ENCODE measurements at regions not wholly inside any gene's neighbourhood (a gene's known extent, or its start where the extent isn't known, plus 50 kb on each side); places are given as distances from the start of the nearest gene placed in this dataset.
"Not testable (repeated sequence)": the region's sequence is repeated elsewhere in the genome, so short reads cannot be mapped to it uniquely, and the experiment has no call there.

DNA sequence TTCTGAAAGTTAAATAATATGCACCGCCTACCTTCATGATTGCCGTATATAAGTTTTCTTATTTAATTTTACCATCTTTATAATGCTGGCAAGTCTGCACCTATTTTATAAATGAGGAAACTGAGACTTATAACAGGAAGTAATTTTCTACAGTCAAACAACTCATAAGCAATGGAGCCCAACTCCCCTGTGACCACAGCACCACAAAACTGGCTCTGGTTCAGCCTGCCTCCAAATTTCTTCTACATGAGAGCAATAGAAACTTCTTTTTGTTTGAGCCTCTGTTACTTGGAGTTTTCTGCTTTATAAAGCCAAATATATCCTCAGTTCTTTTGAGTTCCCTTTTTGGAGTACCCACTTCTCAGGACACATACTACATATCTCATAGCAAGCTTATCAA is 131.1 kb upstream of the HSF2 start:
- H3K4me1 ChIP-seq (ENCODE audit: insufficient read depth, low read length) = no peaks in the 10 kb centered on the region
- no peak overlapping the region for H3K4me3 ChIP-seq (ENCODE audit: low read depth in 1 of 2, low read length in 2 of 2)
- no peak overlapping the region for H3K27ac ChIP-seq (ENCODE audit: low read depth, low read length)

GRCh38 chr6:122276637-122277036 is 122.8 kb upstream of the HSF2 start:
- no peaks in the 10 kb centered on the region for H3K36me3 ChIP-seq (ENCODE audit: insufficient read depth, low read length)
- no peaks in the 10 kb centered on the region for H3K4me1 ChIP-seq (ENCODE audit: insufficient read depth, low read length)
- H3K27ac ChIP-seq (ENCODE audit: low read depth, low read length) = no peak overlapping the region
- H3K9ac ChIP-seq (ENCODE audit: low read length) = no peak overlapping the region
- H3K27me3 ChIP-seq (ENCODE audit: control insufficient read depth in 1 of 2, insufficient read depth in 2 of 2, low read length in 2 of 2) = no peaks in the 10 kb centered on the region
- no peaks in the 10 kb centered on the region for H3K9me3 ChIP-seq (ENCODE audit: low read length)
- no peak overlapping the region for H3K4me3 ChIP-seq (ENCODE audit: low read depth in 1 of 2, low read length in 2 of 2)

More for the DNA sequence above, 131.1 kb upstream of the HSF2 start:
- no peaks in the 10 kb centered on the region for H3K9me3 ChIP-seq (ENCODE audit: low read length)
- no peaks in the 10 kb centered on the region for H3K27me3 ChIP-seq (ENCODE audit: control insufficient read depth in 1 of 2, insufficient read depth in 2 of 2, low read length in 2 of 2)
- H3K36me3 ChIP-seq (ENCODE audit: insufficient read depth, low read length) = no peaks in the 10 kb centered on the region
- no peak overlapping the region for H3K9ac ChIP-seq (ENCODE audit: low read length)

- not testable (repeated sequence) for H3K4me3 ChIP-seq (ENCODE audit: low read depth in 1 of 2, low read length in 2 of 2); H3K27ac ChIP-seq (ENCODE audit: low read depth, low read length); H3K27me3 ChIP-seq (ENCODE audit: control insufficient read depth in 1 of 2, insufficient read depth in 2 of 2, low read length in 2 of 2); H3K4me1 ChIP-seq (ENCODE audit: insufficient read depth, low read length); H3K36me3 ChIP-seq (ENCODE audit: insufficient read depth, low read length); H3K9me3 ChIP-seq (ENCODE audit: low read length); H3K9ac ChIP-seq (ENCODE audit: low read length)
These were observed 119.1 kb upstream of the HSF2 start for GRCh38 chr6:122280105-122281021.

- Histone ChIP-seq H3K9me3 (ENCODE audit: low read length) (no peaks in the 10 kb centered on the region), H3K4me1 (ENCODE audit: insufficient read depth, low read length) (no peaks in the 10 kb centered on the region), H3K36me3 (ENCODE audit: insufficient read depth, low read length) (no peaks in the 10 kb centered on the region), H3K4me3 (ENCODE audit: low read depth in 1 of 2, low read length in 2 of 2) (no peak overlapping the region), H3K9ac (ENCODE audit: low read length) (no peak overlapping the region), H3K27me3 (ENCODE audit: control insufficient read depth in 1 of 2, insufficient read depth in 2 of 2, low read length in 2 of 2) (no peaks in the 10 kb centered on the region), H3K27ac (ENCODE audit: low read depth, low read length) (no peak overlapping the region)
These were observed 115.6 kb upstream of the HSF2 start for GRCh38 chr6:122283884-122284283.

DNA sequence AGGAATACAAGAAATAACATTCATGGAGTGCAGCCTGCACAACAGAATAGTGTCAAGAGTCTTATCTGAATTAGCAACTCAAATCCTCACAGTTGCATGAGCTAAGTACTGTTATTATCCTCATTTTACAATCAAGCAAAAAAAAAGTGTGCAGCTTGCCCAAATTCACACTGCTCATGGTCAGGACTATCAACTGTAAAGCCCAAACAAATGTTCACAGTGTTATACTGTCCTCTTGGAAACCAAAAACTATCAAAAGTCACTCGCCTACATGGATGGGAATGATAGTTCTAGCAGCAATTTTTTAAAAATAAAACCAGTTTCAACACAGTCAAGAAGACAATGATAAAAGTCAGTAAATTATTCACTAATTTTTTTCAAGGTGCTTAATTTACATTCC is 114.6 kb upstream of the HSF2 start:
- H3K9ac ChIP-seq (ENCODE audit: low read length) = no peak overlapping the region
- no peaks in the 10 kb centered on the region for H3K27me3 ChIP-seq (ENCODE audit: control insufficient read depth in 1 of 2, insufficient read depth in 2 of 2, low read length in 2 of 2)
- H3K4me1 ChIP-seq (ENCODE audit: insufficient read depth, low read length) = no peaks in the 10 kb centered on the region
- H3K27ac ChIP-seq (ENCODE audit: low read depth, low read length) = no peak overlapping the region
- no peaks in the 10 kb centered on the region for H3K36me3 ChIP-seq (ENCODE audit: insufficient read depth, low read length)
- H3K4me3 ChIP-seq (ENCODE audit: low read depth in 1 of 2, low read length in 2 of 2) = no peak overlapping the region
- no peaks in the 10 kb centered on the region for H3K9me3 ChIP-seq (ENCODE audit: low read length)

DNA sequence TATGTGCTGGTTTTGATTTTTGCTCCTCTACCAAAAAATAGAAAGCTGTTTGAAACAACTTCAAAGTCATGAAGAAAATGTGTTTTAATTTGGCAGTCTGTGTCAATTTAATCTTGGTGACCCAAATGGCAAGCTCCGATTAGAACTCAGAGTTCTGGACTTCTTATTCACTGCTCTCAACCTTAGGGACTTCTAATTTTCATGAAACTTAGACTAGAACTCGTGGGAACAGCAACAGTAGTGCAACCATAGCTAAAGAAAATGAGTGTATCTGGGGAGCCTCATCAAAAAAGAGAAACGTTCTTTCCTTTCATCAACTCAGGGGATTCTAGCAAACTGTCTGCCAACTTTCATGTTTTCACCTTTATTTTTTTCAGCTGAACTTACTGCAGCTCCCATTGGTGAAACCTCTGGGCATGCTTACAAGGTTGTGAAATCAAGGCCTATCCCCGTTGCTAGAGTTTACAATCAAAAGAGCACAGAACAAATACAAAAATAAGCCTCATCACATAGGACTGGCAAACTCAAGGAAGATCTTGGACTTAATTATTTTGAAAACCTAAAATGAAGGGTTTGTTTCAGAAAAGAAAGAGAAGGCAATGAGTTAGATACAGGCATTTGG is 114.0 kb upstream of the HSF2 start:
- Histone ChIP-seq H3K9ac (ENCODE audit: low read length) (no peak overlapping the region), H3K27ac (ENCODE audit: low read depth, low read length) (no peak overlapping the region), H3K4me1 (ENCODE audit: insufficient read depth, low read length) (no peaks in the 10 kb centered on the region), H3K36me3 (ENCODE audit: insufficient read depth, low read length) (no peaks in the 10 kb centered on the region), H3K9me3 (ENCODE audit: low read length) (no peaks in the 10 kb centered on the region), H3K27me3 (ENCODE audit: control insufficient read depth in 1 of 2, insufficient read depth in 2 of 2, low read length in 2 of 2) (no peaks in the 10 kb centered on the region), H3K4me3 (ENCODE audit: low read depth in 1 of 2, low read length in 2 of 2) (no peak overlapping the region)

DNA sequence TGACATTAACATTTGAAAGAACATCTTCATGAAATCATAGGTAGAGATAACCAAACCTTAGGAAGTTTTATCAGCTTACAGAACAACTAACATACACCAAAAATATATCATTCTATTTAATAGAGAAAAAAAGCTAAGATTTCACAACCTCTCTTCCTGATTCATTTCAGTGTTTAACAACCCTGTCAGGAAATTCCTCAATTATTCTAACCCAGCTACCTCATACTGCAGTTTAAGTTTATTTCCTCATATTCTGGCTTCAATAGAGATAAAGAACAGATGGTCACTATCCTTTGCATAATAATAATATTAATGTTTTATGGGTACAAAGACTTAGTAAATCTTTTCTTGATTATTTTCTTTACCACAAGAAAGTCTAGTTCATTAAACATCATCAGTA is 112.9 kb upstream of the HSF2 start:
- Histone ChIP-seq H3K36me3 (ENCODE audit: insufficient read depth, low read length) (no peaks in the 10 kb centered on the region), H3K4me3 (ENCODE audit: low read depth in 1 of 2, low read length in 2 of 2) (no peak overlapping the region), H3K27me3 (ENCODE audit: control insufficient read depth in 1 of 2, insufficient read depth in 2 of 2, low read length in 2 of 2) (no peaks in the 10 kb centered on the region)

GRCh38 chr6:122289762-122290539 is 109.5 kb upstream of the HSF2 start:
- no peak overlapping the region for H3K27ac ChIP-seq (ENCODE audit: low read depth, low read length)
- no peak overlapping the region for H3K4me3 ChIP-seq (ENCODE audit: low read depth in 1 of 2, low read length in 2 of 2)
- no peaks in the 10 kb centered on the region for H3K36me3 ChIP-seq (ENCODE audit: insufficient read depth, low read length)
- no peaks in the 10 kb centered on the region for H3K9me3 ChIP-seq (ENCODE audit: low read length)
- H3K27me3 ChIP-seq (ENCODE audit: control insufficient read depth in 1 of 2, insufficient read depth in 2 of 2, low read length in 2 of 2) = no peaks in the 10 kb centered on the region
- no peaks in the 10 kb centered on the region for H3K4me1 ChIP-seq (ENCODE audit: insufficient read depth, low read length)
- H3K9ac ChIP-seq (ENCODE audit: low read length) = no peak overlapping the region

More for the DNA sequence above, 112.9 kb upstream of the HSF2 start:
- no peak overlapping the region for H3K9ac ChIP-seq (ENCODE audit: low read length)
- no peaks in the 10 kb centered on the region for H3K4me1 ChIP-seq (ENCODE audit: insufficient read depth, low read length)
- H3K9me3 ChIP-seq (ENCODE audit: low read length) = no peaks in the 10 kb centered on the region
- no peak overlapping the region for H3K27ac ChIP-seq (ENCODE audit: low read depth, low read length)

DNA sequence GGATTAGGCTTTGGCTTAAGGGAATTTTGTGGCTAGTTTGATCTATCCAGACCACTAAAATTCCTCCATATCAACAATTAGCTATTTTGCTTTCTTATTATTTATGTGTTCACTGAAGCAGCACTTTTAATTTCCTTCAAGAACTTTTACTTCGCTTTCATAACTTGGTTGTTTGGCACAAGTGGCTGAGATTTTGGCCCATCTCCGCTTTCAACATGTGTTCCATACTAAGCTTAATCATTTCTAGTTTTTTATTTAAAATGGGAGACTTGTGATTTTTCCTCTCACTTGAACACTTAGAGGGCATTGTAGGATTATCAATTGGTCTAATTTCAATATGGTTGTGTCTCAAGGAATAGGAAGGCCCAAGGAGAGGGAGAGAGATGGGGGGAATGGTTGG is 102.4 kb upstream of the HSF2 start:
- Histone ChIP-seq H3K4me1 (ENCODE audit: insufficient read depth, low read length) (no peaks in the 10 kb centered on the region), H3K9me3 (ENCODE audit: low read length) (no peaks in the 10 kb centered on the region), H3K36me3 (ENCODE audit: insufficient read depth, low read length) (no peaks in the 10 kb centered on the region), H3K27ac (ENCODE audit: low read depth, low read length) (no peak overlapping the region), H3K9ac (ENCODE audit: low read length) (no peak overlapping the region), H3K4me3 (ENCODE audit: low read depth in 1 of 2, low read length in 2 of 2) (no peak overlapping the region), H3K27me3 (ENCODE audit: control insufficient read depth in 1 of 2, insufficient read depth in 2 of 2, low read length in 2 of 2) (no peaks in the 10 kb centered on the region)

DNA sequence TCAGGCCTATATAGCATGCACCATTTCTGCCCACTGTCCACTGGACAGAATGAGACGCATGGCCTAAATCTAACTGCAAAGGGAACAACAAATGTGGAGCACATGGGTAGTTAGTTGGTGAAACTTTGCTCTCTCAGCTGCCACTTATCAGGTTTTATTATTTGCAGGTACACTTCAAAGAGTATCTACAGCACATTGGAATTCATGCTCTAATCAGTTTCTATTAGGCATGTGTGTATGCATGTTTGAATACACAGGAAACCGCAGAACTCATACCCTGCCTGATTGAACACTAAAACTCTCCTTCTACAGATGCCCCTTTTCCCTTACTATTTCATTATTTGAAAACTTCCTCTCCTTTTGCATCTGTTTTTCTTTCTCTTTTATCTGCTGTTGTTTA is 97.4 kb upstream of the HSF2 start:
- Histone ChIP-seq H3K36me3 (ENCODE audit: insufficient read depth, low read length) (no peaks in the 10 kb centered on the region), H3K9me3 (ENCODE audit: low read length) (no peaks in the 10 kb centered on the region), H3K27ac (ENCODE audit: low read depth, low read length) (no peak overlapping the region), H3K27me3 (ENCODE audit: control insufficient read depth in 1 of 2, insufficient read depth in 2 of 2, low read length in 2 of 2) (no peaks in the 10 kb centered on the region), H3K4me1 (ENCODE audit: insufficient read depth, low read length) (no peaks in the 10 kb centered on the region), H3K4me3 (ENCODE audit: low read depth in 1 of 2, low read length in 2 of 2) (no peak overlapping the region), H3K9ac (ENCODE audit: low read length) (no peak overlapping the region)

DNA sequence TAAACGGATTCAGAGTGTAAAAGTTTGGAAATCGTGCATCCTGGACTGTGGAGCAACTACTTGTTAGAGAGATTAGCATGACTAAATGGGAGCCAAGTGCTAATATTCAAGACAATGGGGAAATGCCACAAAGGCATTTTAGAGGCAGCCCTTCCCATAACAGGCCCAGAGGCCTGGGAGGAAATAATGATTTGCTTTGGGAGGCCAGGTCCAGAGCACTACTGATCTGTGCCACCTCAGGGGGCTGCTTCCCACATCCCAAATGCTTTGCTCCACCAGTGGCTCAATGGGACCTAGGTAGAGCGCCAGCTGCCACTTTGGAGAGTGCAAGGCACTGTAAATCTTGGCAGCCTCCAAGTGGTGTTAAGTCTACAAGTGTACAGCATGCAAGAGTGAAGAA is 91.9 kb upstream of the HSF2 start:
- no peaks in the 10 kb centered on the region for H3K9me3 ChIP-seq (ENCODE audit: low read length)
- H3K27me3 ChIP-seq (ENCODE audit: control insufficient read depth in 1 of 2, insufficient read depth in 2 of 2, low read length in 2 of 2) = no peaks in the 10 kb centered on the region
- no peak overlapping the region for H3K9ac ChIP-seq (ENCODE audit: low read length)
- no peak overlapping the region for H3K4me3 ChIP-seq (ENCODE audit: low read depth in 1 of 2, low read length in 2 of 2)
- H3K36me3 ChIP-seq (ENCODE audit: insufficient read depth, low read length) = no peaks in the 10 kb centered on the region
- H3K4me1 ChIP-seq (ENCODE audit: insufficient read depth, low read length) = no peaks in the 10 kb centered on the region
- no peak overlapping the region for H3K27ac ChIP-seq (ENCODE audit: low read depth, low read length)

Measured in muscle layer of colon (tissue), 2 donors.